GM18873 (cell line): ENCODE measurements at regions not wholly inside any gene's neighbourhood (a gene's known extent, or its start where the extent isn't known, plus 50 kb on each side); places are given as distances from the start of the nearest gene placed in this dataset.

ENCODE experiments used
- ATAC-seq: cut with Tn5 transposase; IDR thresholded peaks from one replicate; pipeline ENCODE4 v1.9.1; 2021; ENCODE audit warnings: mild to moderate bottlenecking, moderate library complexity, moderate number of reproducible peaks; ENCODE audit not compliant: unreplicated experiment, low FRiP score

DNA sequence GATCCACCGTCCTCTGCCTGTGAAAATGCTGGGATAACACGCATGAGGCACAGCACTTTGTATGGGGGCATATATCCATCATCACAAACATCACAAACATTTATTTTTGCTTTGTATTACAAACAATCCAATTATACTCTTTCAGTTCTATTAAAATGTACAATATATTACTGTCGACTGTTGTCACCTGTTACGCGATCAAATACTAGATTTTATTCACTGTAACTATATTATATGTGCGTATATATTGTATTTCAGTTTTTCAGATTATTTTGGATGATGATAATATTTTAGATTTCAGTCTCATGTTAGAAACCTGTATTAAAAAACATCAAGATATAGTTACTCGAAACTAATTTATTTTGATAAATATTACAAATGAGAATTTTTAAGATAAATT is 998.3 kb downstream of the EFNB2 start:
- no peak for ATAC-seq

DNA sequence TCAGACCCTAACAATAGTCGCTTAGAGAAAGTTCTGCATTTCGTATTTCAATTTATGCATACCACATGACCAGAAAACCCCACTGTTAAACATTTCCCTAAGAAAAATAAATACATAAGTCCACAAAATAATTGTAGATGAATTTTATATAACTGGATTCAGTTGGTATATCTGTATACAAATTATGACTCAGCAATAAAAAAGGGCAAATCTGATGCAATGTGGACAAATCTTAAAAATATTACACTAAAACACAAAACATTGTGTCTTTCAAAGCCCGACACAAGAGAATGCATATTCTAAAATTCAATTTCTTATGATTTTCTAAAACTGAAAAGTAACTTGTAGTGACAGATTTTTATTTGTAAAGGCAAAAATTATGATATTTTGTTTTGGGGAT is 1005.0 kb downstream of the EFNB2 start:
- no peak for ATAC-seq

DNA sequence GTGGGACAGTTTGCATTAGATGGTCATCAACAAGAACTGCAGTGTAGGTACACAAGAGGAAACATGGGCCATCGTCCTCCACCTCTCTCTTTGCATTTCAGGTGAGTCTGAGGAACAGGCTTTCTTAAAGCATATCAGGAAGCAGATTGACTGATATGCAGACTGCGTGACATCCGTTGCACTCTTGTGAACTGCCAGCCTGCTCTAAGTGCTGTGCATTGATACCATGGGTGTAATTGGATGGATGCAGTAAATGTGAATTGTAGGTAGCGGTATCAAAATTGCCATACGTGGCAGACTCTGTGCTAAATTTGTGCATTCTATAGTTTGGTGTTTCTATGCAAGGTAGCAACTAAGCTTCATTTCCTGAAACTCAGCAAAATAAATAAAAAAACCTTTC is 1008.3 kb downstream of the EFNB2 start:
- no peak for ATAC-seq

DNA sequence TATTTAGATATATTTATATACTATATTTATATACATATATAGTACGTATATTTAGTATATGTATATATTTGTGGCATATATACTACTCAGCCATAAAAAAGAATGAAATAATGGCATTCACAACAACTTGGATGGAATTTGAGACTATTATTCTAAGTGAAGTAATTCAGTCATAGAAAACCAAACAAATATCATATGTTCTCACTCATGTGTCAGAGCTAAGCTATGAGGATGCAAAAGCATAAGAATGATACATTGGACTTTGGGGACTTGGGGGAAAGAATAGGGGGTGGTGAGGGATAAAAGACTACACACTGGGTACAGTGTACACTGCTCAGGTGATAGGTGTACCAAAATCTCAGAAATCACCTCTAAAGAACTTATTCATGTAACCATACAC is 1015.7 kb downstream of the EFNB2 start:
- ATAC-seq = no peak

DNA sequence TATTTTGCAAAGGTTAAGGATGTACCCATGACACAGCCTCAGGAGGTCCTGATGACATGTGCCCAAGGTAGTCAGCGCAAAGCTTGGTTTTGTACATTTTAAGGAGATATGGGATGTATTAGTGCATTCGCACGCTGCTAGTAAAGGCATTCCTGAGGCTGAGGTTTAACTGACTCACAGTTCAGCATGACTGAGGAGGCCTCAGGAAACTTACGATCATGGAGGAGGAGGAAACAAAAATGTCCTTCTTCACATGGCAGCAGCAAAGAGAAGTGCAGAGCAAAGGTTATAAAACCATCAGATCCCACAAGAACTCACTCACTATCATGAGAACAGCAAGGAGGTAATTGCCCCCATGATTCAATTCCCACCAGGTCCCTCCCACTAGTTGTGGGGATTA is 1017.4 kb downstream of the EFNB2 start:
- no peak for ATAC-seq

DNA sequence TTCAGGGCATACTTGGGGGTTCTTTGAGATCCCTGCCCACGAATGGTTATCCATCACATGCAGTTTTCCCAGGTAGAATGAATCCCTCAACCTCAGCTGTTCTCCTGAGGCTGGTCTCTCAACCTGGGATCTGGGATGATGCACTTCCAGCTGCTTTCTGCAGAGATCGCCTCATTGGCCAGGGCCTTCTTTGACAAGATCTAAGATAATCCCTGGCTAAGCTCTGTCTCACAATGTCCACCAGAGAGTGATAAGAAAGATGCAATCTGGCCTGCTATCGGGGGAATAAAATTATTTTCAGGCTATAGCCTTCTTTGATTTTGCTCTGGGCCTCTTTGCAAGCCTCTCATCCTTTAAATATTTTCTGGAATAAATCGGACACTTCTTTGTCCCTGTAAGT is 1021.1 kb downstream of the EFNB2 start:
- no peak for ATAC-seq

DNA sequence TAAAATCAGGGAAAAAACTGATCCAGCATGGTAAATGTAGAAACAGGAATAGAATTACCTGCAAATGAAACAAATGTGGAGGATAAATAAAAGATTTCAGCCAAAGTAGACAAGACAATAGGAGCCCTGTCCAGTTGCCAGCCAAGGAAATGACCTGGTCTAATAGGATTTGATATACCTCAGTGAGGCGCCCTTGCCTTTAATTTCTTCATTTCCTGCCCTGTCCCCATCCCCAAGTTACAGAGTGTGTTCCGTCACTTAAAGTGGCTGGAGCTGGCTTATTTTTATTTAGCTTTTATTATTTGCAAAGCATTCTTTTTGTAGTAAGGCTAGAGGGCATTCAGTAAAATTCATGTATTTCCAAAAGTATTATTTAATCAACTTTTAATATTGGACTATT is 1022.0 kb downstream of the EFNB2 start:
- ATAC-seq = no peak

DNA sequence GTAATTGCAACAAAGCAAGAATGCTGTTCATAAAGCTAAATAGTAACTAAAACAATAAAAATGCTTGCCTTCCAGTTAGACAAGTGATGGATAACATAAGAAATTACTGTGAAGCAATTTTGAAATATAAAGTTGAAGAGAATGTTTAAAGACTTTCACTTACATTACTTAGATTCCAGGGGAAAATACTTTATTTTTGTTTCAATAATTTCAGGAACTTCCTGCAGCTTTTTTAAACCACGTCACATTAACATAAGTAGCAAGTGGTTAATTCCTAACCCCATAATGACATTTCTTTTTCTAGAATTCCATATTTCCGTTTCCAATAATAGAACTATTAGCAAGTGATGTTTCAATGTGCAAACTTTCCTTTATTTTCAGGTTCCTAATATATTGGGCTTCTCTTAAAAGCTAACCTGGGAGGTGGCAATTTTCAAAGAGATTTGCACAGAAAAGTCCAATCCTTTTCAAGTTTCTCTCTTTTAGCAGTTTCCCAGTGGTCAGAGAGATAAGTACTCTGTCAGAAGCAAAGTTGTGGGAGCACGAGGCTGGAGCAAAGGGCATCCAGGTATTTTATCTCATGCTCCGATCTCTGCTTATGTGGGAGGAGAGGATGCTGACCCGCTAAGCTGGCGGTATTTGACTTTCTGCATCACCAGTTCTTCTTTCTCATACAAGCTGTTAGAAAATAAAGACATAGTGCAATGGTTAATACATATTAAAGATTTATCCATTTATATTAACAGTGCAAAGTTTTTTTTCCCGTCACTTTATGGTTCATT is 1025.3 kb downstream of the EFNB2 start:
- no peak for ATAC-seq

DNA sequence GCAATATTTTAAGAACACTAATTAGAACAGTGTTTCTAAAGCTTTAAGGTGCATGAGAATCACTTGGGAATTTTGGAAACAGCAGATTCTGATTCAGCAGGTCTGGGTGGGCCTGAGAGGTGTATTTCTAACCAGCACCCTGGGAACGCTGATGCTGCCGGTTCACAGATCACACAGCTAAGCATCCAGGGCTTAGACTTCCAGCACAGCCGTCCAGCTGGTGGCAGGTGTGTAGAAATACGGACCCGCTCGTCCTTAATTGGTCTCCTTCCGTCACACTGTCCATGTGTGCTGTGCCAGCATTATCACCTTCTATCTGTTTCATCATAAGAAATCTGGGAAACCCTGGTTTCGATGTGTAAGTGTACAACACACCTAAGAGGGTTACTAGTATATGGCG is 1029.0 kb downstream of the EFNB2 start:
- ATAC-seq = no peak

DNA sequence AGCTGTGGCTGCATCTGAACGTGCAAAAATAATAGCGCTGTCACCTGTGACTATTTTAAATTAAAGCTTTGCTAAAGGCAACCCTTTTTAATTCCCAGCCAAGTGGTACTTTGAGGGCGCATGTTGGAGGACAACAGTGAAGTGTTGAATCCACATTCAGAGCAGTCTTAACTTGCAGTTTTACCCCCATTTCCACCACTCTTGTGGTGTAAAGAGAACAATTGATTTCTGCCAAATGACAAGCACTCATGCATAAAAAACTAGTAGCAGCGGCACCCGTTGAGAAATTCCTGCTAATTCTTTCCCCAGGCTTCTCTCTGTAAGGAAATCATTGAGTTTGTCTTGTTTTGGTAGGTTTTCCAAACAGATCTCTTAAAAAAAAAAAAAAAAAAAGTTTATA is 1033.3 kb downstream of the EFNB2 start:
- ATAC-seq = no peak

DNA sequence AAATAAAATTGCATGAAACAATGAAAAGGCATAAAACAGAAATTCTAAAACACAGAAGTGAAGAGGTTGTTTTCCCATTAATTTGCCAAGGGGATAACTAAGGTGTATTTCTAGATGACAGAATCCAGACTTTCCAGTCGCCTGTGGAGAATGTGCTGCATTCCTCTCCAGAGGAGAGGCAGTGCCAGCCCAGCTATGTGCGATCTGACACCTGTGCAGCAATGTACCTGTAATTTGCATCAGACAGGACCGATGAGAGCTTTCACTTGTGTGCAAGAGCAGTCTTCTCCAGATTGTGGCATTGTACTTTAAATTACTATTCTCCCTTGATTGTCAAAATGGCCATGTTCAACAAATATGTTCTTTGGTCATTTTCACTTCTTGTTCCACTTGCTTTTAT is 1037.9 kb downstream of the EFNB2 start:
- ATAC-seq = no peak

DNA sequence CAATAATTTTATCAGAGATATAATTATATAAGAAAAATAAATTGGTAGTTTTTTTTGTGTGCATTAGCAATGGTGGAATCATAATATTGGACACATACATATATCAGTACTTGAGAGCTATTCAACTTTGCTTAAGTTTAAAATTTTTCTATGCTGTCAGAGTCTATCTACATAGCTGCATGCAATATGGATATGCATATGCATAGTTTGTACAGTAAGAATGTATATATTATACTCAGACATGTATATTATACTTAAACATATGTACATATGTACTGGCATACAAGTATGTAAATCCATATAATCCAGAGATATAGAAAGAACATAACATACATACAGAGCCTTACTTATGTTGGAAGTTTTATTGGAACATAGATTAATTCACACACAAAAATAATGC is 1043.2 kb downstream of the EFNB2 start:
- no peak for ATAC-seq

DNA sequence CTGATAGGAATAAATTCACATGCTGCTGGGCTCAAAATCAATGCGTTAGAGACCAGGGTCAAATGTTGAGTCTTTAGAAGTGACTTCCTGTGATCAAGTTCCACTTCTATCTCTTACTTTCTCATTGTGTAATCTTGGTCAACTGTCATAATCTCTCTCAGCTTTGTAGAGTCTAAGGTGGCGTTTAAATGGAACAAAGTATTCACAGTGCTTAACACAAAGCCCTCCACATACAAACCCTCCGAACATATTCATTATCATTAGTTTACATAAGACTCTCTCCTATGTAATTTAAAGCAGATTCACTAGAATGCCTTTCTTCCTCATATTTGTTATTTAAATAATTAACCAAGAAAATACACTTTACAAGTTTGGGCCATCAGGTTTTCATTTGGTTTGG is 1044.1 kb downstream of the EFNB2 start:
- ATAC-seq = no peak

DNA sequence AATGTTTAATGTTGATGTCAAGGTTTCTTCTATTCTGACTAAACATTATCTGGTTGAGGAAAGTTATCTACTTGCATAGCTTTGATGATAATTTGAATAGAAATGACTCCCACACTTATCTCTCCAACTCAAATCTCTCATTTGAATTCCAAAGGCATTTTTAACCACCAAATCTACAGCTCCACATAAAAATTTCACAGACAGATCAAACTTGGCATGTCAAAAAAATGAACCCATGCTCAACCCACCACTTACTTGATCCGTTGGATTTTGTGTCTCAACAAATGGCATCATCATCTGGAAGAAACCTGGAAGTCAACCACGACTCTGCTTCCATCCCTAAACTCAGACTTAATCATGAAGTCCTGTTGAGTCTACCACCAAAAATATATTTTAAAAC is 1050.4 kb downstream of the EFNB2 start:
- ATAC-seq = no peak

DNA sequence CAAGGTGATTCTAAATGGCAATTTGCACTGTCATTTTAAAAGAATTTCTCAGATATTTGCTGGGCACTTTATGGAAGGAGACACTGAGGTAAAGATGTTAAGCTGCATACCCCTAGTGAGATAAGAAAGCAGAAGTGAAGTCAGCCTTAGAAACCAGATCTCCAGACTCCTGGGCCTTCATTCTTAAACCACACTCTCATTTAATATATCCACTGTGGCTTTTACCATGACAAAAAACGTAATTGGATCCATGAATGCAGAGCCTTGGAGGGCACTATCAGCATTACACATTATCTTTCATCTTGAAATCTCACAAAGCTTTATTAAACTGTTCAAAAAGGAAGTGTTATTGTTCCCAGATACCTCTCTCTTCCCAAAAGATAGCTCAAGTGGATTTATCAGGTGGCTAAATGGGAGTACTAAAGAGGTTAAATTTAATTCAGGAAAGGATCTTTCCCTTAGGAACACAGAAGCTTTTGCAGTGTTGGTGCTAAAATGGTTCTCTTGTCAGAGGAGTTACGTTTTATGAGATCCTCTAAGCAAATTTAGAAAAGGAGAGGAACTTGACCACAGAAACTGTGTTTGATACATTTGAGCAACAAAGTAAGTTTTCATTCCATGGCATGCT is 1060.4 kb downstream of the EFNB2 start:
- no peak for ATAC-seq

DNA sequence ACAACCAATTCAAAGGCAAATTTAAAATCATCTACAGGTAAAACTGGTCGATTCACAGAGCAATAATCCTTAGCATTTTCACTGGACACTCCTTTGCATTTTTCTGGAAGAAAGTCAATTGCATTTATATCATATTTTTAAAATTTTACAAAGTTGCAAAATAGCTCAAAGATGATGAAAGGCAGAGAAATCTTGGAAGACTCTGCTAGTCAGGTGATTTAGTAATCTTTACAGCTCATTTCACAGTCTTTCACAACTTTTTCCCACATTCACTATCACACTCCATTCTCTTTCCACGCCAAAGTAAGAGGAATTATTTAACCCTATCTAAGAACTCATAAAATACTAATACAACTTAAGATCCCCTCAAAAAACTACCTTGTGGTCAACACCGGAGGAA is 1063.8 kb downstream of the EFNB2 start:
- ATAC-seq = no peak

DNA sequence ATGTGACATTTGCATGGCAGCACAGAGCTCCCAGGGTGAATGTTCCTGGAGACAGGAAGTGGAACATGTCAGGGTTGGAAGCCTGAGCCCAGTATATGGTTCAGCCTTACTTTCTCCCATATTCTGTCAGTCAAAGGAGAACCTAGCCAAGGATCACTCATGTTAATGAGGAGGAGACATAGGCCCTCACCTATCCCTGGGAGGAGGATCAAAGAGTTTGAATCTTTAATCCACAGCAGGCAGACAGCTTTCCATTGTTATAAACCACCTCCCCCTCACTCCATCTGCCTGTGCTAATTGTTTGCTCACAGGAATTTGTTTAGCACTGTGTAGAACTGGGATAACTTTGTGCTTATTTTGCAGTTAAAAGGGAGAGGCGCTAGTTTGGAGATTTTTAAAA is 1069.1 kb downstream of the EFNB2 start:
- no peak for ATAC-seq

DNA sequence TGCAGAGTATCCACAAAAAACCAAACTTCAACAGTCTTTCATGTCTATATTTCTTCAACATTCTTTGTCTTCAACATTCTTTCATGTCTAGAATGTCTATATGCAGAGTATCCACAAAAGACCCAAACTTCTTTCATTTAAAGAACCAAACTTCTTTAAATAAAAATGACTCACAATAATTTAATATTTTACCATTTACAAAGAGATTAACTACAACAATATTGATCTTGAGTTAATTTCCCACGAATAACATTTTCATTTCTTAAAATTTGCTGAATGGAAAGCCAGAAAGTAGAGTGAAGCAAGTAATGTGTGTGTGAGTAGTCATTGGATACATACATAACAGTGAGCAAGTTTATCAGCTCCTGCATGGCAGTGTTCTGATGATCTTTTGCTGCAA is 1069.7 kb downstream of the EFNB2 start, which contains the start of gene DAOA:
Gene DAOA (plus strand): TSS at position 301 of the 400 bp plus-strand sequence.
- ATAC-seq = no peak

DNA sequence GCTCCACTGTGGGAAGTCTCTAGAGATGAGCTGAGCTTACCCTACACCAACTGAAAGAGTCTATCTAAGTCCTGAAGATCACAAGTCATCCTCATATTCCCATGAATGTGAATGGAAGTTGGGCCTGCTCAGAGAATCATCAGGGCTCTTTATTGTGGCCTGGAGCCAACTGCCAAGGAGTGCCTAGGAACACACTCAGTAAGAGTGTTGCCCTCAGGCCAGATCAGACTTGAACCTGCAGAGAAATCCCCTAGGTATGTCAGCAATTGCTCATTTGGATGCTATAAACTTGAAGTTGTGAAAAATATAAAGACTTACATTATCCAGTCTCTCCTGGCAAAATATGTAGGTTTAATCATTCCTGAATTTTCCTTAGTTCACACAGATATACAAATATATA is 1070.2 kb downstream of the EFNB2 start:
- ATAC-seq = no peak

DNA sequence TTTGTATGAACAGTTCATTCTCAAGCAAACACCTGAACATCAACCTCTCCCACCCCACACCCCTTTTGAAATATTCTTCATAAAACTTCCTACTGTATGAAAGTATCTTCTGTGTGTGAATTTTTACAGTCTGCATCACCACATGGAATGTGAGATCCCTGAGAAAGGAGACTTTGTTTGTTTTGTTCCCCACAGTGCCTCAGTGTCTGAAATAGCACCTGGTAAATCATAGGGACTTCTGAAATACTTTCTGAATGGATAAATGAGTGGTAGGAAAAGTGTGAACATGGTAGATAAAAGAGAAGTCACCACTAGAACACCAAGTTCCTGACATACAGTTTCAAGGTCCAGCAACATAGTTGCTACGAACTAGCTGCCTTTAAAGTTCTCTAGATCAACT is 1071.2 kb downstream of the EFNB2 start:
- no peak for ATAC-seq

DNA sequence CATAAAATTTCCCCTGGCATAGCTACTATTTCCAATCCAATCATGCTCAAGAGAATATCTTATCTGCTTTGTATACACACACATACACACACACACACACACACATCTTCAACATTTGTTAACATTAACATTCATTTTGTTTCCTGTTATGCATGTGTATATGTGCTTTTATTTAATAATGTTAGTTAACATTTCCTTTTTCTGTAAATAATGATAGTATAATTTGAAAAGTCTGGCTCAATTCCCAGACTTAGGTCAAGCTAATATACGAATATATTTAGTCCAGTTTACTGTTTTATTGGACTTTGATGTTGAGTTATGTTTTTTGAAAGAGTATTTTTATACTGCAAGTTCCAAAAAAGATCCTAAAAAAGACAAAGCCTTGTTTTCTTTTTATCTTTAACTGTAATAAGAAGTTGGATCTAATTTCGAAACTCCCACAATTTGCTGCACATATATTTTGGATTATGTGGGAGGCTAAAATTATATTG is 1072.4 kb downstream of the EFNB2 start:
- no peak for ATAC-seq

DNA sequence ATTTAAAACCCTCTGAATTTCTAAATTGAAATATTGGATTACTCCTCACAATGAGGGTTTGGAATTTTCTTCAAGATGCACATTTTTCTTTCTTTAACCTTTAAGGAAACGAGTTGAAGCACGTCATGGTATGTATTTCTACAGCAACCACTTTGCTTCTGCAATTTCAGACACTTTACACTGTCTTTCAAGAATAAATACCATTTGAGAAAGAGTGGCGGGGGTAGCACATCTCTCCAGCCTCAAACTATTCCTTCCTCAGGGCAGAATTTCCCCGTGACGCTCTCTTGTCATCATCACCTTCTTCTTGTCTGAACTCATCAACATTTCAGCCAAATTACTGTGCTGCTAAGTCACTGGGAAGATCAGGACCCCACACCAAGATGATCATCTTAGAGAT is 1073.4 kb downstream of the EFNB2 start:
- ATAC-seq = no peak
